ENCODE measurements at regions not wholly inside any gene's neighbourhood (a gene's known extent, or its start where the extent isn't known, plus 50 kb on each side); places are given as distances from the start of the nearest gene placed in this dataset.

GRCh38 chr2:221255862-221256261, 316.2 kb downstream of the EPHA4 start:
- TF ChIP-seq EZH2phosphoT487 (IDR thresholded peaks at IDR 0.05; ENCODE audit: borderline replicate concordance, low read length), result no peak
- TF ChIP-seq EZH2 (IDR thresholded peaks at IDR 0.05; ENCODE audit: low read length, unreplicated experiment), result no peak
- TF ChIP-seq, protein P1, sequence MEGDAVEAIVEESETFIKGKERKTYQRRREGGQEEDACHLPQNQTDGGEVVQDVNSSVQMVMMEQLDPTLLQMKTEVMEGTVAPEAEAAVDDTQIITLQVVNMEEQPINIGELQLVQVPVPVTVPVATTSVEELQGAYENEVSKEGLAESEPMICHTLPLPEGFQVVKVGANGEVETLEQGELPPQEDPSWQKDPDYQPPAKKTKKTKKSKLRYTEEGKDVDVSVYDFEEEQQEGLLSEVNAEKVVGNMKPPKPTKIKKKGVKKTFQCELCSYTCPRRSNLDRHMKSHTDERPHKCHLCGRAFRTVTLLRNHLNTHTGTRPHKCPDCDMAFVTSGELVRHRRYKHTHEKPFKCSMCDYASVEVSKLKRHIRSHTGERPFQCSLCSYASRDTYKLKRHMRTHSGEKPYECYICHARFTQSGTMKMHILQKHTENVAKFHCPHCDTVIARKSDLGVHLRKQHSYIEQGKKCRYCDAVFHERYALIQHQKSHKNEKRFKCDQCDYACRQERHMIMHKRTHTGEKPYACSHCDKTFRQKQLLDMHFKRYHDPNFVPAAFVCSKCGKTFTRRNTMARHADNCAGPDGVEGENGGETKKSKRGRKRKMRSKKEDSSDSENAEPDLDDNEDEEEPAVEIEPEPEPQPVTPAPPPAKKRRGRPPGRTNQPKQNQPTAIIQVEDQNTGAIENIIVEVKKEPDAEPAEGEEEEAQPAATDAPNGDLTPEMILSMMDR (conservative IDR thresholded peaks at IDR 0.05; ENCODE audit: low read depth, low read length), result no peak
- no peak overlapping the region for H3K4me2 ChIP-seq (ENCODE audit: low read length)
- DNase-seq, result no peak
- no peak overlapping the region for H2AFZ ChIP-seq (ENCODE audit: low read length)
- ChIA-PET CTCF (no interaction called here), POLR2A (ENCODE audit: unreplicated experiment) (no interaction called here)
- peaks cover 14% of the 10 kb centered on the region for H3K27me3 ChIP-seq (ENCODE audit: low read length)
- H3K9ac ChIP-seq (ENCODE audit: low read length), result no peak overlapping the region
- H3F3A ChIP-seq (ENCODE audit: low read length, unreplicated experiment), result no peaks in the 10 kb centered on the region
- no peaks in the 10 kb centered on the region for H3K4me1 ChIP-seq (ENCODE audit: insufficient read depth, low read length)
- ATAC-seq, result no peak
- no peaks in the 10 kb centered on the region for H3K36me3 ChIP-seq (ENCODE audit: low read depth, low read length)
- BruUV-seq (replicated peaks), result no TSS peak
- H3K4me3 ChIP-seq (ENCODE audit: low read length), result no peak overlapping the region
- intact Hi-C loops (cut with micrococcal nuclease), result no loop called here
- no peaks in the 10 kb centered on the region for H3K79me2 ChIP-seq (ENCODE audit: low read length)
- no peaks in the 10 kb centered on the region for H4K20me1 ChIP-seq (ENCODE audit: low read length)
- no peaks in the 10 kb centered on the region for H3K9me3 ChIP-seq (ENCODE audit: low read length)
- H3K27ac ChIP-seq (ENCODE audit: low read length), result no peak overlapping the region
- H3K9me2 ChIP-seq (replicated peaks; ENCODE audit: low read length), result no peaks in the 10 kb centered on the region

- no peaks in the 10 kb centered on the region for H3K9me3 ChIP-seq (ENCODE audit: low read length)
- no peak overlapping the region for H3K27ac ChIP-seq (ENCODE audit: low read length)
- intact Hi-C loops (cut with micrococcal nuclease), result no loop called here
- H3K36me3 ChIP-seq (ENCODE audit: low read depth, low read length), result no peaks in the 10 kb centered on the region
- H3F3A ChIP-seq (ENCODE audit: low read length, unreplicated experiment), result no peaks in the 10 kb centered on the region
- H3K4me1 ChIP-seq (ENCODE audit: insufficient read depth, low read length), result no peaks in the 10 kb centered on the region
- H3K9ac ChIP-seq (ENCODE audit: low read length), result no peak overlapping the region
- H3K4me3 ChIP-seq (ENCODE audit: low read length), result no peak overlapping the region
- no peak for ATAC-seq
- ChIA-PET POLR2A (ENCODE audit: unreplicated experiment) (no interaction called here), CTCF (no interaction called here)
- H4K20me1 ChIP-seq (ENCODE audit: low read length), result no peaks in the 10 kb centered on the region
- no peak for TF ChIP-seq EZH2 (IDR thresholded peaks at IDR 0.05; ENCODE audit: low read length, unreplicated experiment)
- TF ChIP-seq EZH2phosphoT487 (IDR thresholded peaks at IDR 0.05; ENCODE audit: borderline replicate concordance, low read length), result no peak
- TF ChIP-seq, protein P1 (conservative IDR thresholded peaks at IDR 0.05; ENCODE audit: low read depth, low read length), result no peak
- no peak overlapping the region for H3K4me2 ChIP-seq (ENCODE audit: low read length)
- DNase-seq, result no peak
- H3K9me2 ChIP-seq (replicated peaks; ENCODE audit: low read length), result no peaks in the 10 kb centered on the region
- H3K27me3 ChIP-seq (ENCODE audit: low read length), result peaks cover 17% of the 10 kb centered on the region
- H3K79me2 ChIP-seq (ENCODE audit: low read length), result no peaks in the 10 kb centered on the region
- no TSS peak for BruUV-seq (replicated peaks)
- H2AFZ ChIP-seq (ENCODE audit: low read length), result no peak overlapping the region
These were observed 313.6 kb downstream of the EPHA4 start for GRCh38 chr2:221258464-221258863.

DNA sequence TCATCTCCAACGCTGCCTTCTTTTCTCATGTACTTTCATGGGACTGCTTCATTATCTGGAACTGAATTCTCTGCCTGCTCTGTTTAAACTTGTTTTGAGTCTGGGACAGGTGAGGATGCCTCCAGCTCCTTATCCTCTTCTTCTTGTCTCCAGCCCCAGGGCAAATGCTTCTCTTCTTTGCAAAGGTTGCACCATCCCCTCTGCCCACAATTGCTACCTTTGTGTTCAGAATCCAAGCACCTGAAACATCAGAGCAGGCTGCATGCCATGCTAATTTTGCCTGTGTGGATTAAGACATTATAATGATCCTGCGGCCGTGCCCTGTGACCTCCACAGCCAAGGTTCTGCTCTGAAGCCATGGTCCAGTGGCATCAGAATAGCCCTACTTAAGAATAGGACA, 309.5 kb downstream of the EPHA4 start:
- ChIA-PET POLR2A (ENCODE audit: unreplicated experiment) (no interaction called here), CTCF (no interaction called here)
- DNase-seq, result no peak
- H3K4me3 ChIP-seq (ENCODE audit: low read length), result no peak overlapping the region
- ATAC-seq, result no peak
- H4K20me1 ChIP-seq (ENCODE audit: low read length), result no peaks in the 10 kb centered on the region
- no peak overlapping the region for H3K9ac ChIP-seq (ENCODE audit: low read length)
- no peak overlapping the region for H2AFZ ChIP-seq (ENCODE audit: low read length)
- no peaks in the 10 kb centered on the region for H3K9me2 ChIP-seq (replicated peaks; ENCODE audit: low read length)
- intact Hi-C loops (cut with micrococcal nuclease), result no loop called here
- no TSS peak for BruUV-seq (replicated peaks)
- no peaks in the 10 kb centered on the region for H3F3A ChIP-seq (ENCODE audit: low read length, unreplicated experiment)
- H3K9me3 ChIP-seq (ENCODE audit: low read length), result no peaks in the 10 kb centered on the region
- H3K4me2 ChIP-seq (ENCODE audit: low read length), result no peak overlapping the region
- H3K36me3 ChIP-seq (ENCODE audit: low read depth, low read length), result no peaks in the 10 kb centered on the region
- H3K4me1 ChIP-seq (ENCODE audit: insufficient read depth, low read length), result no peaks in the 10 kb centered on the region
- TF ChIP-seq EZH2phosphoT487 (IDR thresholded peaks at IDR 0.05; ENCODE audit: borderline replicate concordance, low read length) (no peak), EZH2 (IDR thresholded peaks at IDR 0.05; ENCODE audit: low read length, unreplicated experiment) (no peak)
- TF ChIP-seq, protein P1 (conservative IDR thresholded peaks at IDR 0.05; ENCODE audit: low read depth, low read length), result no peak
- peaks cover 26% of the 10 kb centered on the region for H3K27me3 ChIP-seq (ENCODE audit: low read length)
- no peaks in the 10 kb centered on the region for H3K79me2 ChIP-seq (ENCODE audit: low read length)
- no peak overlapping the region for H3K27ac ChIP-seq (ENCODE audit: low read length)
